K562 (cell line): ENCODE measurements at regions not wholly inside any gene's neighbourhood (a gene's known extent, or its start where the extent isn't known, plus 50 kb on each side); places are given as distances from the start of the nearest gene placed in this dataset.

Source experiments
- ATAC-seq: fragments of 200-7000 bp; cut with Tn5 transposase; 3 replicates; pipeline ENCODE4 v1.9.1; 2020; ENCODE audit warnings: moderate library complexity
- BruUV-seq: library from RNA; stranded (reverse); fragments of 400-500 nt; replicated peaks from 2 replicates; lab custom pipeline; 2021; lab: Mats Ljungman, UMichigan
- CTCF ChIA-PET: fragments of 300-600 bp; formaldehyde crosslinking; extraction: SDS; loops from one replicate; lab custom pipeline; 2021; ENCODE audit warnings: low intra/inter-chr PET ratio; lab: Yijun Ruan, JAX
- POLR2A ChIA-PET: fragments of 300-600, 350-650 bp; sonication (Branson Sonifier 250); formaldehyde crosslinking; extraction: SDS; loops from one replicate; lab custom pipeline; 2021; ENCODE audit warnings: antibody characterized with exemption, inconsistent platforms; lab: Yijun Ruan, JAX
- DNase-seq, 4 experiments: peaks; one replicate each; pipeline versions ENCODE4 v3.0.0 to v3.0.0-alpha.2; 2011 to 2018; ENCODE audit warnings: low spot score in 3 of 4, mixed read lengths in 3 of 4; ENCODE audit errors: extremely low read depth in 1 of 4
- FAIRE-seq: peaks from 2 replicates; lab custom pipeline; 2011; peaks lifted over from hg19 to GRCh38; lab: Jason Lieb, UNC
- H2AFZ ChIP-seq: 2 replicates; pipeline ENCODE4 v1.6.0; 2011; ENCODE audit warnings: low read depth, low read length, control low read depth, inconsistent platforms
- H3K27ac ChIP-seq: fragments of 200-600 bp; 3 replicates; pipeline ENCODE4 v1.8.0; 2011; ENCODE audit warnings: low read depth, mild to moderate bottlenecking, control low read depth, inconsistent platforms, low read length, moderate library complexity, mixed read lengths; ENCODE audit errors: extremely low read depth
- H3K27me3 ChIP-seq, 2 experiments: fragments of 300-600 bp in 1 of 2; 2 replicates in 1 of 2; 3 replicates in 1 of 2; pipeline versions ENCODE4 v1.6.0 to v1.8.0; 2011; ENCODE audit warnings: inconsistent platforms in 2 of 2, low read length in 2 of 2, mild to moderate bottlenecking in 1 of 2, mixed read lengths in 1 of 2, moderate library complexity in 1 of 2; ENCODE audit not compliant: control insufficient read depth in 2 of 2, insufficient read depth in 2 of 2
- H3K36me3 ChIP-seq: fragments of 300-600 bp; 3 replicates; pipeline ENCODE4 v1.8.0; 2011; ENCODE audit warnings: mild to moderate bottlenecking, low read length, inconsistent platforms; ENCODE audit not compliant: control insufficient read depth, insufficient read depth
- H3K4me1 ChIP-seq, 2 experiments: fragments of 200-600 bp in 1 of 2; replicated peaks in 1 of 2; 2 replicates in 1 of 2; 3 replicates in 1 of 2; pipeline versions ENCODE4 v1.5.1 to v1.8.0; 2011; ENCODE audit warnings: inconsistent platforms in 2 of 2, low read length in 2 of 2, mild to moderate bottlenecking in 1 of 2, mixed read lengths in 1 of 2, moderate library complexity in 1 of 2; ENCODE audit not compliant: control insufficient read depth in 2 of 2, insufficient read depth in 2 of 2
- H3K4me2 ChIP-seq: 2 replicates; pipeline ENCODE4 v1.6.1; 2011; ENCODE audit warnings: low read length, control low read depth, inconsistent platforms, mixed read lengths; ENCODE audit not compliant: insufficient read depth
- H3K4me3 ChIP-seq: fragments of 200-600 bp; sonication (generic), shearing (Covaris generic); 2 replicates; pipeline ENCODE4 v1.5.1; 2016; ENCODE audit warnings: control low read depth, inconsistent platforms
- H3K79me2 ChIP-seq: fragments of 200-600 bp; 3 replicates; pipeline ENCODE4 v1.8.0; 2011; ENCODE audit warnings: low read length, inconsistent platforms; ENCODE audit not compliant: control insufficient read depth, insufficient read depth
- H3K9ac ChIP-seq, 2 experiments: 2 replicates each; pipeline versions ENCODE4 v1.6.0 to v1.6.1; 2011; ENCODE audit warnings: low read depth in 2 of 2, low read length in 2 of 2, control low read depth in 1 of 2, inconsistent platforms in 1 of 2, mild to moderate bottlenecking in 1 of 2, mixed read lengths in 1 of 2; ENCODE audit not compliant: insufficient read depth in 1 of 2
- H3K9me1 ChIP-seq: one replicate; pipeline ENCODE4 v1.6.0; 2011; ENCODE audit warnings: inconsistent platforms, mild to moderate bottlenecking, low read length, moderate library complexity; ENCODE audit not compliant: control insufficient read depth, insufficient read depth
- H3K9me3 ChIP-seq: replicated peaks from 2 replicates; pipeline ENCODE4 v1.5.1; 2011; ENCODE audit warnings: low read depth, low read length, inconsistent platforms; ENCODE audit not compliant: control insufficient read depth, insufficient read depth
- H4K20me1 ChIP-seq: replicated peaks from 2 replicates; pipeline ENCODE4 v1.6.1; 2011; ENCODE audit warnings: low read length, inconsistent platforms, mixed read lengths; ENCODE audit not compliant: control insufficient read depth, insufficient read depth
- CBX5 ChIP-seq: IDR thresholded peaks from 2 replicates; pipeline ENCODE4 v1.6.1; 2014; ENCODE audit warnings: low read depth, borderline replicate concordance
- ELF2 ChIP-seq: fragments of 250-450 bp; sonication (Bioruptor Pico); IDR thresholded peaks from 2 replicates; pipeline ENCODE4 v1.5.0; 2021; ENCODE audit warnings: mild to moderate bottlenecking
- EP300 ChIP-seq: IDR thresholded peaks from 2 replicates; pipeline ENCODE4 v1.6.1; 2012; ENCODE audit warnings: low read length, improper control_type of control experiment
- HDAC1 ChIP-seq, 2 experiments: fragments of 450-650 bp; IDR thresholded peaks; 2 replicates each; pipeline ENCODE4 v1.6.1; 2016 to 2017; ENCODE audit warnings: inconsistent platforms in 1 of 2, mild to moderate bottlenecking in 1 of 2, moderate library complexity in 1 of 2
- KAT2B ChIP-seq: IDR thresholded peaks from one replicate; pipeline ENCODE4 v1.6.1; 2012; ENCODE audit warnings: low read depth, mild to moderate bottlenecking, control low read depth, inconsistent platforms, low read length, moderate library complexity
- KDM4B ChIP-seq, 2 experiments: fragments of 450-650 bp in 1 of 2; sonication (generic) in 1 of 2; IDR thresholded peaks; 2 replicates each; pipeline ENCODE4 v1.6.1; 2016 to 2017; ENCODE audit warnings: borderline replicate concordance in 2 of 2, antibody characterized with exemption in 1 of 2, low read depth in 1 of 2, mild to moderate bottlenecking in 1 of 2
- MAFF ChIP-seq: IDR thresholded peaks from 2 replicates; pipeline ENCODE4 v1.6.1; 2012; ENCODE audit warnings: low read length, improper control_type of control experiment
- NONO ChIP-seq, 2 experiments: fragments of 200-400 bp in 1 of 2; fragments of 450-650 bp in 1 of 2; formaldehyde crosslinking in 1 of 2; IDR thresholded peaks; 2 replicates each; pipeline ENCODE4 v1.6.1; 2017; ENCODE audit warnings: low read depth in 2 of 2, mild to moderate bottlenecking in 2 of 2, moderate library complexity in 2 of 2, low read length in 1 of 2
- PML ChIP-seq: IDR thresholded peaks from 2 replicates; pipeline ENCODE4 v1.6.1; 2012; ENCODE audit warnings: low read length, inconsistent platforms
- POLR2A ChIP-seq: fragments of 450-650 bp; conservative IDR thresholded peaks from 2 replicates; pipeline ENCODE4 v1.6.1; 2016
- RB1 ChIP-seq: fragments of 450-650 bp; IDR thresholded peaks from 2 replicates; pipeline ENCODE4 v1.6.1; 2017; ENCODE audit warnings: low read depth, mild to moderate bottlenecking
- SRSF1 ChIP-seq: fragments of 200-400 bp; formaldehyde crosslinking; IDR thresholded peaks from 2 replicates; pipeline ENCODE4 v1.6.1; 2017; ENCODE audit warnings: mild to moderate bottlenecking, low read depth, low read length, moderate library complexity
- TRIM24 ChIP-seq, 2 experiments: fragments of 450-650 bp; IDR thresholded peaks; 2 replicates each; pipeline ENCODE4 v1.6.1; 2016
- ZKSCAN3 ChIP-seq: fragments of 250-450 bp; sonication (Bioruptor Pico); IDR thresholded peaks from 2 replicates; pipeline ENCODE4 v1.4.0; 2020
- ZNF347 ChIP-seq: fragments of 450-650 bp; formaldehyde crosslinking; IDR thresholded peaks from 2 replicates; pipeline ENCODE4 v1.4.0; 2020; ENCODE audit warnings: low read depth, mild to moderate bottlenecking, moderate library complexity
- WGBS: fragments of 100-300 bp; shearing (Covaris generic); methylation state at CpG from one replicate; pipeline ENCODE4 v1.1.6; 2016; ENCODE audit warnings: low coverage, mixed read lengths; ENCODE audit not compliant: insufficient coverage; ENCODE audit errors: missing lambda C conversion rate; 5-methylcytosine and 5-hydroxymethylcytosine counted together
- in situ Hi-C: fragments of 300-500 bp; cut with MboI; formaldehyde crosslinking; loops from 4 replicates; pipeline ENCODE4 v1.15.0; 2018; ENCODE audit warnings: inconsistent platforms, mixed read lengths
- intact Hi-C: fragments of 100-400 bp; cut with micrococcal nuclease; formaldehyde crosslinking; loops from 2 replicates; pipeline ENCODE4 v1.14.2; 2022
- TF ChIP-seq, protein P1 (sequence below): sonication (generic); formaldehyde crosslinking; IDR thresholded peaks from 2 replicates; pipeline ENCODE4 v1.8.0; 2022; ENCODE audit warnings: mild to moderate bottlenecking, missing genetic modification reagents
- TF ChIP-seq, protein P2 (sequence below), 2 experiments: fragments of 250-450 bp in 1 of 2; fragments of 450-650 bp in 1 of 2; sonication (Bioruptor Pico) in 1 of 2; IDR thresholded peaks; 2 replicates each; pipeline versions ENCODE4 v1.6.1 to v1.8.0; 2016 to 2021; ENCODE audit warnings: mild to moderate bottlenecking in 2 of 2, moderate library complexity in 2 of 2, missing compliant biosample characterization in 1 of 2, missing genetic modification characterization in 1 of 2
- TF ChIP-seq, protein P3 (sequence below): fragments of 450-650 bp; IDR thresholded peaks from one replicate; pipeline ENCODE4 v1.6.1; 2018; ENCODE audit warnings: mild to moderate bottlenecking, moderate library complexity; ENCODE audit not compliant: partially characterized antibody

DNA sequence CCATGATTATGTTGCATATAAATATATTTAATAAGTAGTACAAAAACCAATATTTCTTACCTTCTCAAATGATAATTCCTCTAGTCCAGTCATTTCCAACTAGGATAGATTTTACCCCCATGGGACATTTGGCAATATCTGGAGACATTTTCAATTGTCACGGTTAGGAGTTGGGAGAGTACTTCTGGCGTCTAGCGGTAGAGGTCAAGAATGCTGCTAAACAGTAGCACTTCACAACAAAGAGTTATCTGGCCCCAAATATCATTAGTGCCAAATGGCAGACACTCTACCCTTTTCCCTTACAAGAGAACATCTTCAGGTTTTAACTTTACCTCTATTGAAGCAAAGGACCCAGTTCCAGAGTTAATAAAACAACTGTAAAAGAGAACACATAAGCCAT lies 168.1 kb downstream of the FAT4 start (continued):
- TF ChIP-seq KDM4B (IDR thresholded peaks at IDR 0.05; ENCODE audit: borderline replicate concordance in 2 of 2, low read depth in 1 of 2): no peak
- TF ChIP-seq POLR2A: no peak

DNA sequence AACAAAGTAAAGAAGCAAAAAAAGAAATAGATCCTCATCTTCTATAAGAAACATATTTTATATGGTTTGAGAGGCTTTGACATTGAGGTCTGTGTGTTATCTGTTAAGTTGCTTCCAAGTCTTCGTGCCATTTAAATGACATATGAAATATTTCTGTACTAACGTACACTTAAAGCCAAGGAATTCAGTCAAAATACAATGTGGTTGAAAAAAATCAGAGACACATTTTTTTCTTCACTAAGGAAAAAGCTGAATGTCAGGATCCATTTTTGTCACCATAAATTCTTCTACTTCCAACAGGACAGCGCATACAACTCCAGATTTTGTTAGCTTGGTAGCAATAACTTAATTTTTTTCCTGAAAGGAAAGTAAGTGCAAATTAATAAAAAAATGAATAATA lies 168.5 kb downstream of the FAT4 start:
- H3K27ac ChIP-seq: no peak overlapping the region
- no peak overlapping the region for H3K4me2 ChIP-seq
- ChIA-PET CTCF (no interaction called here), POLR2A (no interaction called here)
- TF ChIP-seq HDAC1 (IDR thresholded peaks at IDR 0.05) (no peak), MAFF (no peak), SRSF1 (no peak), NONO (IDR thresholded peaks at IDR 0.05; ENCODE audit: low read depth in 2 of 2, low read length in 1 of 2) (no peak), ZNF347 (CRISPR knock-in tag) (no peak), EP300 (no peak), KAT2B (no peak), TRIM24 (IDR thresholded peaks at IDR 0.05) (no peak), ZKSCAN3 (CRISPR knock-in tag) (no peak), CBX5 (no peak), PML (no peak), ELF2 (CRISPR knock-in tag) (no peak), RB1 (no peak)
- TF ChIP-seq, protein P1, sequence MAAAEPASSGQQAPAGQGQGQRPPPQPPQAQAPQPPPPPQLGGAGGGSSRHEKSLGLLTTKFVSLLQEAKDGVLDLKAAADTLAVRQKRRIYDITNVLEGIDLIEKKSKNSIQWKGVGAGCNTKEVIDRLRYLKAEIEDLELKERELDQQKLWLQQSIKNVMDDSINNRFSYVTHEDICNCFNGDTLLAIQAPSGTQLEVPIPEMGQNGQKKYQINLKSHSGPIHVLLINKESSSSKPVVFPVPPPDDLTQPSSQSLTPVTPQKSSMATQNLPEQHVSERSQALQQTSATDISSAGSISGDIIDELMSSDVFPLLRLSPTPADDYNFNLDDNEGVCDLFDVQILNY (CRISPR knock-in tag): no peak
- TF ChIP-seq, protein P2, sequence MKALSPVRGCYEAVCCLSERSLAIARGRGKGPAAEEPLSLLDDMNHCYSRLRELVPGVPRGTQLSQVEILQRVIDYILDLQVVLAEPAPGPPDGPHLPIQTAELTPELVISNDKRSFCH (CRISPR knock-in tag; IDR thresholded peaks at IDR 0.05): no peak
- TF ChIP-seq, protein P2 (tag; IDR thresholded peaks at IDR 0.05): no peak
- TF ChIP-seq, protein P3, sequence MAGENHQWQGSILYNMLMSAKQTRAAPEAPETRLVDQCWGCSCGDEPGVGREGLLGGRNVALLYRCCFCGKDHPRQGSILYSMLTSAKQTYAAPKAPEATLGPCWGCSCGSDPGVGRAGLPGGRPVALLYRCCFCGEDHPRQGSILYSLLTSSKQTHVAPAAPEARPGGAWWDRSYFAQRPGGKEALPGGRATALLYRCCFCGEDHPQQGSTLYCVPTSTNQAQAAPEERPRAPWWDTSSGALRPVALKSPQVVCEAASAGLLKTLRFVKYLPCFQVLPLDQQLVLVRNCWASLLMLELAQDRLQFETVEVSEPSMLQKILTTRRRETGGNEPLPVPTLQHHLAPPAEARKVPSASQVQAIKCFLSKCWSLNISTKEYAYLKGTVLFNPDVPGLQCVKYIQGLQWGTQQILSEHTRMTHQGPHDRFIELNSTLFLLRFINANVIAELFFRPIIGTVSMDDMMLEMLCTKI: no peak
- FAIRE-seq (no peak), DNase-seq (no peak), ATAC-seq (no peak)
- H3K9ac ChIP-seq: no peak overlapping the region
- no peaks in the 10 kb centered on the region for H4K20me1 ChIP-seq
- no peak overlapping the region for H2AFZ ChIP-seq
- no peaks in the 10 kb centered on the region for H3K36me3 ChIP-seq
- H3K9me3 ChIP-seq: no peaks in the 10 kb centered on the region
- in situ Hi-C loops (no loop called here), intact Hi-C loops (no loop called here)
- H3K79me2 ChIP-seq: no peaks in the 10 kb centered on the region
- no TSS peak for BruUV-seq
- no peaks in the 10 kb centered on the region for H3K4me1 ChIP-seq
- WGBS: 2% methylated on average over 3 of the region's 3 CpGs
- no peak overlapping the region for H3K4me3 ChIP-seq
- H3K27me3 ChIP-seq: no peaks in the 10 kb centered on the region
- no peaks in the 10 kb centered on the region for H3K9me1 ChIP-seq
